ENCODE measurements at regions not wholly inside any gene's neighbourhood (a gene's known extent, or its start where the extent isn't known, plus 50 kb on each side); places are given as distances from the start of the nearest gene placed in this dataset.

DNA sequence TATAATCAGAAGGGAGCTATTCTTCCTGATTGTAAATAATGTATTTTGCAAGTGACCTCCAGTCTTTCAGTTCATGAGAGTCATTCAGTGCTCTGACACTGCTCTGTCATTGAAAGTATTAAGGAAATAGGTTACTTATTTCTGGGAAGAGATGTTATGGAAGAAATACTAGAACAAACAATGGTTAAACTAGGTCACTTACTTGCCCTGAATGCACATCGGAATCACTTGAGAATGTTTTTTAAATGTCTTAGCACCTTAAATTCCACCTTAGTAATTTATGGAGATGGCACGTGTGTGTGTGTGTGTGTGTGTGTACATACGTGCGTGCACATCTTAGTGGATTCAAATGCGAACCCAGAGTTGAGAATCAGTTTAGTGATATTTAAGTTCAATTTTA, 126.6 kb upstream of the KCNH7 start:
- H3K27ac ChIP-seq, result no peak overlapping the region

DNA sequence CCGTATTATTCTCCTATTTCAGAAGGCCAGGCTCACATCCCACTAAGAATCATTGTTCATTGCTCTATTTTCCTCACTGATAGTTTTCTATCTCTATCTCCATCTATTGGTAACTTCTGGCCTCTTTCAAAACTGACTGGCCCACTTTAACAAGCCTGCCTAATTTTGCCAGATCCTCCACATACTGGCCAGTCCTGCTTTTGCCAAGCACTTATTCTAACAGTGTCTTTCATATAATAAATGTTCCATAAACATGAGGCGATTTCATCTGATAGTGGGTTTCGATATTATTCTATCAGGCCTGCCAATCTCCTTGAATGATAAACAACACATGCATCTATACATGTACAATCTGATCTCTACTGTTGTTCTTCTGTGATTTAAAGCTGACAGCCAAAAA, 125.9 kb upstream of the KCNH7 start:
- Histone ChIP-seq H3K4me3 (no peak overlapping the region), H3K27ac (no peak overlapping the region), H4K20me1 (no peaks in the 10 kb centered on the region), H3K9ac (no peak overlapping the region), H3K9me3 (replicated peaks in 1 of 11) (peaks cover 0 to 21% (median 0%) of the 10 kb centered on the region in 11 experiments; a peak in 8 of 22 replicates), H3K4me1 (no peaks in the 10 kb centered on the region), H3K27me3 (no peaks in the 10 kb centered on the region), H3K4me2 (no peak overlapping the region), H3K36me3 (no peaks in the 10 kb centered on the region)
- TF ChIP-seq Cebpa-rat (IDR thresholded peaks at IDR 0.05), result no peak

More for the DNA sequence above, 126.6 kb upstream of the KCNH7 start:
- Histone ChIP-seq H3K4me2 (no peak overlapping the region), H4K20me1 (no peaks in the 10 kb centered on the region), H3K27me3 (no peaks in the 10 kb centered on the region), H3K4me1 (no peaks in the 10 kb centered on the region), H3K4me3 (no peak overlapping the region), H3K36me3 (no peaks in the 10 kb centered on the region), H3K9me3 (replicated peaks in 1 of 11) (peaks cover 0 to 21% (median 0%) of the 10 kb centered on the region in 11 experiments; a peak in 8 of 22 replicates), H3K9ac (no peak overlapping the region)
- TF ChIP-seq Cebpa-rat (IDR thresholded peaks at IDR 0.05), result no peak

DNA sequence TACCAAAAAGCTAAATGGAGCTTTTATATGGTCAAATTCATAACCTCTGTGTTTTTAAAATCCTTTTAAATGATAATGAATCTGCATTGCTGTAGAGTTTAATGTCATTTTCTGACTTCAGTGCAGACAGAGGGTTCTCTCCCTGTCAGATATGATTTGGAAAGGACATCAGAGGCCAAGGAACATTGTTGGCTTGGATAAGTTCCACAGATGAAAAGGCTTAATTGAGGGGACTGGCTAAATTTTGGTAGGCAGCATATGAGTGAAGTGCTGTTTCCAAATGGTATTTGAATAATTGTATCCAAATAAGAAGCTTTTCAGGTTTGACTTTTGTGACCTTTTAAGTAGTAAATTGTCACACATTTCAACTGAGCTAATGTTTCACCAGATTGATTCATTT, 124.6 kb upstream of the KCNH7 start:
- Histone ChIP-seq H3K4me3 (no peak overlapping the region), H3K27ac (no peak overlapping the region), H3K36me3 (no peaks in the 10 kb centered on the region), H4K20me1 (no peaks in the 10 kb centered on the region), H3K4me1 (no peaks in the 10 kb centered on the region), H3K4me2 (no peak overlapping the region), H3K9ac (no peak overlapping the region), H3K27me3 (no peaks in the 10 kb centered on the region), H3K9me3 (replicated peaks in 1 of 11) (peaks cover 0 to 21% (median 0%) of the 10 kb centered on the region in 11 experiments; a peak in 8 of 22 replicates)
- no peak for TF ChIP-seq Cebpa-rat (IDR thresholded peaks at IDR 0.05)

DNA sequence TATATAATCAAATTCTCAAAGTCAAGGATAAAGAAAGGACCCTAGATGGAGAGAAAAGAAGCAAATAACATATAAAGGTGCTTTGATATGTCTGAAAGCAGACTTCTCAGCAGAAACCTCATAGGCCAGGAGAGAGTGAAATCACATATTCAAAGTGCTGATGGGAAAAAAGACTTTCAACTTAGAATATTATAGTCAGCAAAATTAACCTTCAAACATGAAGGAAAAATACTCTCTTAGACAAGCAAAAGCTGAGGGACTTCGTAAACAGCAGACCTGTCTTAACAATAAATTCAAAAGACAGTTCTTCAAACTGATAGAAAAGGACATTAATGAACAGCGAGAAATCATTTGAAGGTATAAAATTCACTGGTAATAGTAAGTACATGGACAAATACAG, 107.2 kb upstream of the KCNH7 start:
- Histone ChIP-seq H3K27me3 (no peaks in the 10 kb centered on the region), H3K27ac (no peak overlapping the region), H3K9ac (no peak overlapping the region), H3K4me2 (no peak overlapping the region), H3K4me1 (peaks cover 0 to 18% (median 0%) of the 10 kb centered on the region in 10 experiments; a peak in 6 of 20 replicates), H3K36me3 (no peaks in the 10 kb centered on the region), H3K4me3 (no peak overlapping the region), H3K9me3 (replicated peaks in 1 of 11) (peaks cover 0 to 17% (median 0%) of the 10 kb centered on the region in 11 experiments; a peak in 6 of 22 replicates), H4K20me1 (no peaks in the 10 kb centered on the region)
- no peak for TF ChIP-seq Cebpa-rat (IDR thresholded peaks at IDR 0.05)

DNA sequence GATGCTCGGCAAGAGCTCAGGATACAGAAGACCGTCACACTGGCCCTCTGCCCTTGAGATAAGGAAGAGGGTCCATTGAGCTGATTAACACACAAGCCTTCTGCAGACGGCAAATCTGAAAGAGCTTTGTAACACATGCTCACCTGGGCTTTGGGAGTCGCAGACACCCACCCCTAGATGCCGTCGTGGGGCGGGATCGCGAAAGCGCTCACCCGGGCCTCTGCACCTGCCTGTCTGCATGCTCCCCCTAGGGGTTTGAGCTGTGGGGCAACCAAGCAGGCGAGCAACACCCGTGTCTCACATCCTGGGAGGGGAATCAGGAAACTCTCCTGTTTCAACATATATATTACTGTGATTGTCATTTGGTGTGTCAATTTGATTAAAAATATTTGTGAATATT, 99.8 kb upstream of the KCNH7 start:
- Histone ChIP-seq H3K9ac (no peak overlapping the region), H3K4me1 (no peaks in the 10 kb centered on the region), H4K20me1 (no peaks in the 10 kb centered on the region), H3K9me3 (replicated peaks in 1 of 11) (peaks cover 0 to 19% (median 0%) of the 10 kb centered on the region in 11 experiments; a peak in 4 of 22 replicates), H3K27ac (no peak overlapping the region), H3K4me2 (no peak overlapping the region), H3K4me3 (no peak overlapping the region), H3K27me3 (no peaks in the 10 kb centered on the region), H3K36me3 (no peaks in the 10 kb centered on the region)
- no peak for TF ChIP-seq Cebpa-rat (IDR thresholded peaks at IDR 0.05)

DNA sequence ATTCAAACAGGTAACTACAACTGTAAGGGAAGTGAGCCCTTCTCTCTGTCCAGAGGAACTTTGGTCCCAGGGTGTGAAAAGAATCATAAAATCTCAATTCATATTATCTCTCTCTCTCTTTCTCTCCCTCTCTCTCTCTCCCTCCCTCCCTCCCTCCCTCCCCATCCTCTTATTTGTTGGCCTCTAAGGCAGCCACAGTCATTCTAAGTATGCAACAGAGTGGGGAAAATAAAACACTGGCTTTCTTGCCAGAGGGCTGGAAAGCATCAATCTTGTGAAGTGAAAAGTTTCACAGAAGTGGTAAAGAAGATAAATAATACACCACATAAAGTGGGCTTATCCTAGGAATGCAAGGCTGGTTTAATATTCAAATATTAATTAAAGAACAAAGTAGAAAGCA, 95.6 kb upstream of the KCNH7 start:
- Histone ChIP-seq H3K36me3 (no peaks in the 10 kb centered on the region), H3K4me3 (no peak overlapping the region), H3K27me3 (no peaks in the 10 kb centered on the region), H3K9ac (no peak overlapping the region), H3K27ac (no peak overlapping the region), H3K4me1 (no peaks in the 10 kb centered on the region), H3K9me3 (replicated peaks in 1 of 11) (peaks cover 0 to 8% (median 0%) of the 10 kb centered on the region in 11 experiments; a peak in 1 of 22 replicates), H3K4me2 (no peak overlapping the region), H4K20me1 (no peaks in the 10 kb centered on the region)
- TF ChIP-seq Cebpa-rat (IDR thresholded peaks at IDR 0.05), result no peak

DNA sequence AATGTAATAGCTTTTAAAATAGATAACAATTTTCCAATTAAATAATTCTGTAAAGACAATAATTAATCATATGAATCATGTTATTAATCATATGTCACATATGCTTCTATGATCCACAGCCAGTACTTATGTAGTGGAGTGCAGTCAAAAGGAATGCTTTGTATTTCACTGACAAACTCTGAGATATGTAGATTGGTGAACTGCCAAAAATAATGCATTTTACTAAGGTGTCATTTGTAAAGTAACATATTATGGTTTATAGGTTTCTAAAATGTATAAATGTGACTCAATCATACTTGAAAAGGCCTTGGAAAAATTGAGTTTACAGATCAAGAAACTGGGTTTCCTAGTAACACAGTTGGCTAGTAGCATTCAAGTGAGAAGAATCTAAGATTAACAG, 93.8 kb upstream of the KCNH7 start:
- H3K4me1 ChIP-seq, result peaks cover 0 to 12% (median 0%) of the 10 kb centered on the region in 10 experiments; a peak in 4 of 20 replicates
- no peaks in the 10 kb centered on the region for H3K27me3 ChIP-seq
- no peaks in the 10 kb centered on the region for H4K20me1 ChIP-seq
- H3K9ac ChIP-seq, result no peak overlapping the region
- no peak overlapping the region for H3K4me3 ChIP-seq
- no peak overlapping the region for H3K27ac ChIP-seq
- H3K36me3 ChIP-seq, result no peaks in the 10 kb centered on the region
- no peaks in the 10 kb centered on the region; a peak in 1 of 22 replicates for H3K9me3 ChIP-seq (replicated peaks in 1 of 11)
- no peak overlapping the region for H3K4me2 ChIP-seq
- TF ChIP-seq Cebpa-rat (IDR thresholded peaks at IDR 0.05), result no peak

DNA sequence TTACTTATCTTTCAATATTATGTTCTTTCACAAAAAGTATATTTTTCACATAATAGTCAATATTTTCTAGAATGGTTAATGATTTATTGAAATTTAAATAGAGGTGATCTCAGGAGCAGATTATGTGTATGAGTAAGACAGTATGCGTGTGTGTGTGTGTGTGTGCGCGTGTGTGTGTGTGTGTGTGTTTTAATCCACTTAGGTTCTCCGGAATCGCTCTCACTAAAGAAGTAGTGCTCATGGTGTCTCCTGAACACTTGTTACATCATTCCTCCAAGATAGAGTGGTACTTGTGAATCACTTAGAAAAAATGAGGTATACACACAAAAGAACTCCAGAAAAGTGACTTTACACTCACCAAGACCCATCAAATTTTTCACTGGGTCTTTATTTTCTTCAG, 91.0 kb upstream of the KCNH7 start:
- Histone ChIP-seq H3K27ac (no peak overlapping the region), H3K4me1 (peaks cover 0 to 12% (median 0%) of the 10 kb centered on the region in 10 experiments; a peak in 4 of 20 replicates)
- TF ChIP-seq Cebpa-rat (IDR thresholded peaks at IDR 0.05), result no peak

DNA sequence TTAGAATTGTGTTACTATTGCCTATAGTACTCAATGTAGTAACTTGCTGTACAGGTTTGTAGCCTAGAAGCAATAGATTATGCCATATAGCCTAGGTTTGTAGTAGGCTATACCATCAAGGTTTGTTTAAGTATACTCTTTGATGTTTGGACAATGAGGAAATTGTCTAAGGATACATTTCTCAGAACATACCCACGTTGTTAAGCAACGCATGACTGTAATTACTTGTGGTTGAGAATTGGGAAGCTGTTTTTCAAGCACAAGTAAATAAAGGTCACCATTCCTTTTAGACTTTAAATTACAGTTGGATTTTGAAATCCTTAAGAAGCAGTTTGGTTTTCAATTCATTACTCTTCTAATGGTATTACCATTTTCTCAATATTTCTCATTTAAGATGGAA, 89.8 kb upstream of the KCNH7 start:
- H3K36me3 ChIP-seq, result no peaks in the 10 kb centered on the region
- H4K20me1 ChIP-seq, result no peaks in the 10 kb centered on the region
- peaks cover 0 to 12% (median 0%) of the 10 kb centered on the region in 10 experiments; a peak in 4 of 20 replicates for H3K4me1 ChIP-seq
- H3K4me2 ChIP-seq, result peak overlapping the region in 4 of 11 experiments; percentile 3 to 44 (median 24); a peak in 4 of 22 replicates
- no peak for TF ChIP-seq Cebpa-rat (IDR thresholded peaks at IDR 0.05)
- H3K4me3 ChIP-seq, result no peak overlapping the region
- H3K27me3 ChIP-seq, result no peaks in the 10 kb centered on the region
- peak overlapping the region in 4 of 11 experiments; percentile 12 to 72 (median 52); a peak in 8 of 22 replicates for H3K27ac ChIP-seq
- no peaks in the 10 kb centered on the region for H3K9me3 ChIP-seq (replicated peaks in 1 of 11)
- H3K9ac ChIP-seq, result no peak overlapping the region

More for the DNA sequence above, 91.0 kb upstream of the KCNH7 start:
- no peaks in the 10 kb centered on the region for H4K20me1 ChIP-seq
- no peaks in the 10 kb centered on the region for H3K27me3 ChIP-seq
- H3K36me3 ChIP-seq, result no peaks in the 10 kb centered on the region
- no peak overlapping the region for H3K9ac ChIP-seq
- no peaks in the 10 kb centered on the region for H3K9me3 ChIP-seq (replicated peaks in 1 of 11)
- no peak overlapping the region for H3K4me3 ChIP-seq
- no peak overlapping the region for H3K4me2 ChIP-seq

DNA sequence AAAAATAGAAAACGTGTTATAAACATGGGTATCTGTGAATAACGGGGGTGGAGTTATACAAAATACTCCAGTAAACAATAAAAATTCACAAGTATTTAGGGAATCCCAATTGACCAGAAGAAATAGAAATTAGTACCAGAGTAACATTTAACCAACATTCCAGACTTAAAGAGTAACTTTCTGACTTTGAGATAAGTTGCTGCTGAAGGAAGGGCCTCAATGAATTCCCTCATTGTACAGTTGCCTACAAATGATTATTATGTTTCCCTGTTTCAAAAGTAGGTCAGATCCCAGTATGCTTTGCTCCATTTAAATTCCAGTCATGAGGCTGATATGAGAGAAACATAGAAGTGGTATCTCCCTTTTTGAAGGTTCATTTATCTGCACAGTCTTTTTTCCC, 88.3 kb upstream of the KCNH7 start:
- Histone ChIP-seq H3K27me3 (no peaks in the 10 kb centered on the region), H3K9ac (no peak overlapping the region), H3K9me3 (replicated peaks in 1 of 11) (no peaks in the 10 kb centered on the region), H3K4me1 (peaks cover 0 to 12% (median 0%) of the 10 kb centered on the region in 10 experiments; a peak in 4 of 20 replicates), H4K20me1 (no peaks in the 10 kb centered on the region), H3K27ac (peak overlapping the region in 1 of 11 experiments; percentile 26; a peak in 2 of 22 replicates), H3K36me3 (no peaks in the 10 kb centered on the region), H3K4me2 (no peak overlapping the region), H3K4me3 (no peak overlapping the region)
- no peak for TF ChIP-seq Cebpa-rat (IDR thresholded peaks at IDR 0.05)

All from BLaER1 treated with 17β-estradiol and CSF1 and Interleukin-3, amounts not matched to agents 10 nM and 100 nM (cell line).